CD4-positive, alpha-beta T cell (primary cell): ENCODE measurements at regions not wholly inside any gene's neighbourhood (a gene's known extent, or its start where the extent isn't known, plus 50 kb on each side); places are given as distances from the start of the nearest gene placed in this dataset.

ENCODE experiments used
- ATAC-seq: fragments of 200-7000 bp; cut with Tn5 transposase; one replicate; pipeline ENCODE4 v1.10.0; 2022; ENCODE audit warnings: mild to moderate bottlenecking; ENCODE audit not compliant: poor library complexity
- CTCF ChIA-PET: fragments of 350-600 bp; sonication (Branson Sonifier 250); formaldehyde crosslinking; loops from one replicate; lab custom pipeline; 2021; ENCODE audit warnings: antibody characterized with exemption, inconsistent platforms; lab: Charles Lee
- POLR2A ChIA-PET: fragments of 350-600 bp; sonication (Branson Sonifier 250); formaldehyde crosslinking; loops from one replicate; lab custom pipeline; 2021; ENCODE audit warnings: antibody characterized with exemption, inconsistent platforms; lab: Charles Lee
- DNase-seq, 14 experiments: peaks; one replicate each; pipeline ENCODE4 v3.0.0-alpha.2; 2013 to 2020; ENCODE audit warnings: mixed read lengths in 2 of 14
- H3K27ac ChIP-seq, 2 donors: one replicate each; pipeline versions ENCODE4 v1.5.1 to v1.7.0; 2013; ENCODE audit warnings: low read length in 2 of 2, low read depth in 1 of 2, mild to moderate bottlenecking in 1 of 2
- H3K27me3 ChIP-seq, 2 experiments: 1 replicate in 1 of 2; 2 replicates in 1 of 2; pipeline versions ENCODE4 v1.6.1 to v1.7.0; 2013; ENCODE audit warnings: low read length in 2 of 2, control low read depth in 1 of 2, mild to moderate bottlenecking in 1 of 2, moderate library complexity in 1 of 2; ENCODE audit not compliant: insufficient read depth in 2 of 2, control insufficient read depth in 1 of 2
- H3K36me3 ChIP-seq: one replicate; pipeline ENCODE4 v1.6.1; 2013; ENCODE audit warnings: low read length, control low read depth; ENCODE audit not compliant: insufficient read depth
- H3K4me1 ChIP-seq: one replicate; pipeline ENCODE4 v1.6.1; 2013; ENCODE audit warnings: low read length, control low read depth; ENCODE audit not compliant: insufficient read depth
- H3K4me3 ChIP-seq: one replicate; pipeline ENCODE4 v1.5.1; 2013; ENCODE audit warnings: mild to moderate bottlenecking, low read length, moderate library complexity
- H3K9me3 ChIP-seq, 2 experiments: 1 replicate in 1 of 2; 2 replicates in 1 of 2; pipeline versions ENCODE4 v1.6.1 to v1.7.0; 2013; ENCODE audit warnings: low read length in 2 of 2, mild to moderate bottlenecking in 2 of 2, control low read depth in 1 of 2, moderate library complexity in 1 of 2; ENCODE audit not compliant: control insufficient read depth in 1 of 2, insufficient read depth in 1 of 2
- H3K27ac Mint-ChIP-seq: one replicate; pipeline ENCODE4 v1.8.0; 2020; ENCODE audit warnings: mixed read lengths
- H3K27me3 Mint-ChIP-seq: one replicate; pipeline ENCODE4 v1.8.0; 2021; ENCODE audit warnings: mixed read lengths
- H3K36me3 Mint-ChIP-seq: one replicate; pipeline ENCODE4 v1.8.0; 2021; ENCODE audit warnings: low read depth, mixed read lengths
- H3K4me1 Mint-ChIP-seq: one replicate; pipeline ENCODE4 v1.8.0; 2021; ENCODE audit warnings: low read depth, mixed read lengths
- H3K4me3 Mint-ChIP-seq: one replicate; pipeline ENCODE4 v1.8.0; 2020; ENCODE audit warnings: mild to moderate bottlenecking, mixed read lengths
- H3K9me3 Mint-ChIP-seq: one replicate; pipeline ENCODE4 v1.8.0; 2020; ENCODE audit warnings: mixed read lengths
- intact Hi-C, 2 experiments: fragments of 100-400 bp; cut with DNase I in 1 of 2; cut with micrococcal nuclease in 1 of 2; formaldehyde crosslinking; loops; one replicate each; pipeline versions ENCODE4 v1.15.1 to v1.9.0; 2023 to 2025; cut with DNase I, micrococcal nuclease
- TF ChIP-seq, protein P1 (sequence below): fragments of 200-600 bp; IDR thresholded peaks from one replicate; pipeline ENCODE4 v1.8.0; 2022; ENCODE audit warnings: antibody characterized with exemption, mild to moderate bottlenecking

DNA sequence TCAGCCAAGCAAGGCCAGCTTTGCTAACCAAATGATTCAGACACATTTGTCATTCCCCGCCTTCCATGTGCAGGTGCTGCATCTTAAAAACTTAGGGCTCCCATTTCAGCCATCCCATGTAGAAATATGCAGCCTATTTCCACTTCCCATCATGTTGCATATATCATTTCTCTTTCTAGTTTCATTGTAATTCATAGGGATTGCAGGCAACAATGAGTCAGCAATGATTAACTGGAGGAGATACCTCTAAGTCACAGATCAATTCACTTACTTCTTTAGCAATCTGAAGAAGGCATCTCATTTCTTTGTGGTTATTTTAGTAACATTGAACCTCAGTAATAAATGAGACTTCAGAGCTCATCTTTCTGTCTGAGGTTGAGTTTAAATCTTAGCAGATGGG is 276.1 kb upstream of the PKDCC start:
- Mint-ChIP-seq H3K27me3 (peaks cover 52% of the 10 kb centered on the region), H3K36me3 (no peaks in the 10 kb centered on the region), H3K27ac (no peak overlapping the region), H3K9me3 (no peaks in the 10 kb centered on the region), H3K4me1 (no peaks in the 10 kb centered on the region), H3K4me3 (no peak overlapping the region)
- TF ChIP-seq, protein P1, sequence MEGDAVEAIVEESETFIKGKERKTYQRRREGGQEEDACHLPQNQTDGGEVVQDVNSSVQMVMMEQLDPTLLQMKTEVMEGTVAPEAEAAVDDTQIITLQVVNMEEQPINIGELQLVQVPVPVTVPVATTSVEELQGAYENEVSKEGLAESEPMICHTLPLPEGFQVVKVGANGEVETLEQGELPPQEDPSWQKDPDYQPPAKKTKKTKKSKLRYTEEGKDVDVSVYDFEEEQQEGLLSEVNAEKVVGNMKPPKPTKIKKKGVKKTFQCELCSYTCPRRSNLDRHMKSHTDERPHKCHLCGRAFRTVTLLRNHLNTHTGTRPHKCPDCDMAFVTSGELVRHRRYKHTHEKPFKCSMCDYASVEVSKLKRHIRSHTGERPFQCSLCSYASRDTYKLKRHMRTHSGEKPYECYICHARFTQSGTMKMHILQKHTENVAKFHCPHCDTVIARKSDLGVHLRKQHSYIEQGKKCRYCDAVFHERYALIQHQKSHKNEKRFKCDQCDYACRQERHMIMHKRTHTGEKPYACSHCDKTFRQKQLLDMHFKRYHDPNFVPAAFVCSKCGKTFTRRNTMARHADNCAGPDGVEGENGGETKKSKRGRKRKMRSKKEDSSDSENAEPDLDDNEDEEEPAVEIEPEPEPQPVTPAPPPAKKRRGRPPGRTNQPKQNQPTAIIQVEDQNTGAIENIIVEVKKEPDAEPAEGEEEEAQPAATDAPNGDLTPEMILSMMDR: no peak
- H3K27ac ChIP-seq: no peak overlapping the region
- no peak for ATAC-seq
- no peak overlapping the region for H3K4me3 ChIP-seq
- CTCF ChIA-PET: no interaction called here
- no peaks in the 10 kb centered on the region for H3K4me1 ChIP-seq
- peaks cover 0 to 17% of the 10 kb centered on the region in 2 experiments for H3K27me3 ChIP-seq
- no peaks in the 10 kb centered on the region for H3K9me3 ChIP-seq
- DNase-seq: no peak
- POLR2A ChIA-PET: no interaction called here
- intact Hi-C loops: no loop called here
- no peaks in the 10 kb centered on the region for H3K36me3 ChIP-seq

DNA sequence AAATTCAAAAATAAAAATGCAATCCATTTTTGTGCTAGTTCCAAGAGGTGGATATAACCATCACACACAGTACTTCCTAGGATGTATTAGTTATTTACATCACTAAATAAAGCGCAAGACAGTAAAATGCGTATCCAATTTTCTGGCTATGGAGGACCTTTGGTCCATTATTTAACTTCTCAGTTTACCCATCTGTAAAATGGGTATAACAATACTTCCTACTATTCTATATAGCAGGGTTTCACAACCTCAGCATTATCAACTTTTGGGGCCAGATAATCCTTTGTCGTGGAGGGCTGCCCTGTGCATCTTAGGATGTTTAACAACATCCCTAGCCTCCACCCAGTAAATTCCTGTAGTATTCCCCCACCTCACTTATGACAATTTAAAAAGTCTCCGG is 275.1 kb upstream of the PKDCC start:
- Mint-ChIP-seq H3K4me1 (no peaks in the 10 kb centered on the region), H3K9me3 (no peaks in the 10 kb centered on the region), H3K4me3 (no peak overlapping the region), H3K27ac (no peak overlapping the region), H3K27me3 (peaks cover 52% of the 10 kb centered on the region), H3K36me3 (no peaks in the 10 kb centered on the region)
- DNase-seq: no peak
- no peaks in the 10 kb centered on the region for H3K4me1 ChIP-seq
- H3K9me3 ChIP-seq: no peaks in the 10 kb centered on the region
- ChIA-PET CTCF (no interaction called here), POLR2A (no interaction called here)
- no peak for ATAC-seq
- H3K4me3 ChIP-seq: no peak overlapping the region
- H3K27ac ChIP-seq: no peak overlapping the region
- no peaks in the 10 kb centered on the region for H3K36me3 ChIP-seq
- intact Hi-C loops: no loop called here
- H3K27me3 ChIP-seq: peaks cover 0 to 17% of the 10 kb centered on the region in 2 experiments
- TF ChIP-seq, protein P1: no peak

DNA sequence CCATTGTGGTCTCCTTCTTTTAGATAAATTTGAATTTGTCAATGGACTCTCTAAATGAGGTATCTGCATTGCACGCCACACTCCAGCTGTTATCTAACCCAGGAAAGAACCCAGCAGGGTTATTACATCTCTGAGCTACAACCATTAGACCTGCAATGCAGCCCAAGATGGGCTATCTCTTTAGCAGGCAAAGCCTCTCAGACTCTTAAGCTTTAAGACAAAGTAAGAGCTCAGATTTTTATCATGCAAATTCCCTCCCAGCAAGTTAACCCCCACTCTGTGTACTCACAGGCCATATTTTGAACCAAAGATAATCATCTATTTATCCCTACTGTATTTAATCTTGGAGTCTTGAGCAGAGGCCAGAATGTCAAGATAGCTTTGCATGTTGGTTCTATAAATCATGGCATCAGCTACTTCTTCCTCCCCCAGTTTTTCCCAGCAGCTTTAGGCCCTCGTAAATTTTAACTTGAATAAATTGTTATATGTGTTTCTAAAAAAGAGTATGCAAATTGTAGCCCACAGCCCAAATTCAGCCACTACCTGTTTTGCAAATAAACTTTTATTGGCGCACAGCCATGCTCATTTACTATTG is 273.7 kb upstream of the PKDCC start:
- Mint-ChIP-seq H3K27ac (no peak overlapping the region), H3K36me3 (no peaks in the 10 kb centered on the region)
- POLR2A ChIA-PET: no interaction called here

More for the DNA sequence above, 273.7 kb upstream of the PKDCC start:
- Histone ChIP-seq H3K4me1 (no peaks in the 10 kb centered on the region), H3K27ac (no peak overlapping the region), H3K36me3 (no peaks in the 10 kb centered on the region), H3K27me3 (peaks cover 0 to 12% of the 10 kb centered on the region in 2 experiments), H3K9me3 (no peaks in the 10 kb centered on the region), H3K4me3 (no peak overlapping the region)
- peaks cover 51% of the 10 kb centered on the region for H3K27me3 Mint-ChIP-seq
- DNase-seq: no peak
- H3K4me3 Mint-ChIP-seq: no peak overlapping the region
- intact Hi-C loops: no loop called here
- no peaks in the 10 kb centered on the region for H3K4me1 Mint-ChIP-seq
- no peaks in the 10 kb centered on the region for H3K9me3 Mint-ChIP-seq
- CTCF ChIA-PET: no interaction called here
- no peak for ATAC-seq
- TF ChIP-seq, protein P1: no peak
